Panc1 (cell line): ENCODE measurements at regions not wholly inside any gene's neighbourhood (a gene's known extent, or its start where the extent isn't known, plus 50 kb on each side); places are given as distances from the start of the nearest gene placed in this dataset.

Experiments used
- ATAC-seq: fragments of 200-7000 bp; cut with Tn5 transposase; 2 replicates; pipeline ENCODE4 v1.9.1; 2020; ENCODE audit warnings: mild to moderate bottlenecking, moderate library complexity
- BruUV-seq: library from RNA; stranded (reverse); fragments of 400-500 nt; replicated peaks from 2 replicates; lab custom pipeline; 2021; lab: Mats Ljungman, UMichigan
- CTCF ChIA-PET: fragments of 300-600 bp; sonication (Branson Sonifier 250); formaldehyde crosslinking; loops from one replicate; lab custom pipeline; 2022; ENCODE audit warnings: antibody characterized with exemption; lab: Charles Lee
- POLR2A ChIA-PET: fragments of 300-600 bp; sonication (Branson Sonifier 250); formaldehyde crosslinking; loops from one replicate; lab custom pipeline; 2022; ENCODE audit warnings: antibody characterized with exemption; lab: Charles Lee
- DNase-seq: peaks from one replicate; pipeline ENCODE4 v3.0.0-alpha.2; 2010; ENCODE audit warnings: low read depth, low spot score
- H3K27ac ChIP-seq: 2 replicates; pipeline ENCODE4 v1.5.1; 2011; ENCODE audit warnings: mild to moderate bottlenecking, low read length, inconsistent platforms
- H3K27me3 ChIP-seq: fragments of 200-500 bp; sonication (Bioruptor generic); 2 replicates; pipeline ENCODE4 v1.6.0; 2014; ENCODE audit warnings: low read length, inconsistent platforms; ENCODE audit not compliant: control insufficient read depth, insufficient read depth
- H3K36me3 ChIP-seq: fragments of 200-500 bp; sonication (Bioruptor generic); 2 replicates; pipeline ENCODE4 v1.5.1; 2014; ENCODE audit warnings: inconsistent platforms, mild to moderate bottlenecking, low read length, moderate library complexity; ENCODE audit not compliant: control insufficient read depth, insufficient read depth
- H3K4me1 ChIP-seq: 2 replicates; pipeline ENCODE4 v1.5.1; 2011; ENCODE audit warnings: inconsistent platforms, mild to moderate bottlenecking, low read length, moderate library complexity; ENCODE audit not compliant: control insufficient read depth, insufficient read depth
- H3K4me3 ChIP-seq, 2 experiments: 2 replicates each; pipeline ENCODE4 v1.5.1; 2011 to 2012; ENCODE audit warnings: low read depth in 2 of 2, low read length in 2 of 2, mild to moderate bottlenecking in 2 of 2, inconsistent platforms in 1 of 2, moderate library complexity in 1 of 2
- H3K9me3 ChIP-seq: fragments of 200-500 bp; sonication (Bioruptor generic); 2 replicates; pipeline ENCODE4 v1.5.1; 2014; ENCODE audit warnings: low read depth, mild to moderate bottlenecking, inconsistent platforms, low read length, moderate library complexity; ENCODE audit not compliant: control insufficient read depth, insufficient read depth
- POLR2AphosphoS5 ChIP-seq: IDR thresholded peaks from 2 replicates; pipeline ENCODE4 v1.6.1; 2012; ENCODE audit warnings: mild to moderate bottlenecking, low read depth, low read length, moderate library complexity
- SIN3A ChIP-seq: IDR thresholded peaks from 2 replicates; pipeline ENCODE4 v1.6.1; 2012; ENCODE audit warnings: low read depth, mild to moderate bottlenecking, low read length, moderate library complexity, borderline replicate concordance; ENCODE audit not compliant: insufficient read depth
- TCF7L2 ChIP-seq: IDR thresholded peaks from 2 replicates; pipeline ENCODE4 v1.6.1; 2011; ENCODE audit warnings: mild to moderate bottlenecking, low read depth, low read length, inconsistent platforms
- in situ Hi-C: cut with HindIII; loops from 2 replicates; pipeline ENCODE4 v1.10.0; 2016; ENCODE audit warnings: low sequenced_read_pairs, low pct_unique_long_range_greater_than_20kb
- intact Hi-C: fragments of 100-400 bp; cut with micrococcal nuclease; formaldehyde crosslinking; loops from one replicate; pipeline ENCODE4 v1.10.0; 2022; ENCODE audit not compliant: unreplicated experiment
- TF ChIP-seq, protein P1 (sequence below), 2 experiments: IDR thresholded peaks; 2 replicates each; pipeline ENCODE4 v1.6.1; 2011 to 2012; ENCODE audit warnings: low read depth in 2 of 2, control low read depth in 1 of 2, low read length in 1 of 2, mild to moderate bottlenecking in 1 of 2, moderate library complexity in 1 of 2; ENCODE audit not compliant: insufficient read depth in 1 of 2
- TF ChIP-seq, protein P2 (sequence below): fragments of 450-650 bp; IDR thresholded peaks from 2 replicates; pipeline ENCODE4 v1.5.1; 2017; ENCODE audit warnings: mild to moderate bottlenecking

DNA sequence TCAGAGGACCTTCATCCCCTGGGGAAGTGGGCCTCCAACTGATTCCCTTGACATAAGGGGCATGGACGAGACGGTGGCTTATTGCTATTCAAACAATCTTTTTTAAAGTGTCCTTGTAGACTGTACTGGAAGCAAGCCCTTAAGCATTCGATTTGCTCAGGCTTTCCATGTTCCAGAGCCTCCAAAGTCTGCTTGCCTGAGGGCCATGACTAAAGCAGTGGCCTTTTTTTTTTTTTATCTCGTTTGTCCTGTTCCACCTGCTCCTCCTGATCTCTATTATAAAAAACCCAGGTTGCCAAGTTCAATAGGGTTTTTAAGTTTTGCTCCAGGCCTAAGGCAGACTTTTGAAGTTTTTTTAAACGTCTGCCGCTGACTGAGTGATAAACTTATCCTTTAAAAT, 103.7 kb upstream of the AADAT start:
- H3K36me3 ChIP-seq, result no peaks in the 10 kb centered on the region
- no peaks in the 10 kb centered on the region for H3K4me1 ChIP-seq
- no peak overlapping the region for H3K4me3 ChIP-seq
- in situ Hi-C loops, result no loop called here
- DNase-seq (no peak), ATAC-seq (no peak)
- H3K27ac ChIP-seq, result no peak overlapping the region
- no TSS peak for BruUV-seq
- H3K27me3 ChIP-seq, result no peaks in the 10 kb centered on the region
- H3K9me3 ChIP-seq, result no peaks in the 10 kb centered on the region
- CTCF ChIA-PET, result no interaction called here
- intact Hi-C loops, result no loop called here
- POLR2A ChIA-PET, result no interaction called here
- TF ChIP-seq POLR2AphosphoS5 (no peak), TCF7L2 (no peak), SIN3A (no peak)
- TF ChIP-seq, protein P1, sequence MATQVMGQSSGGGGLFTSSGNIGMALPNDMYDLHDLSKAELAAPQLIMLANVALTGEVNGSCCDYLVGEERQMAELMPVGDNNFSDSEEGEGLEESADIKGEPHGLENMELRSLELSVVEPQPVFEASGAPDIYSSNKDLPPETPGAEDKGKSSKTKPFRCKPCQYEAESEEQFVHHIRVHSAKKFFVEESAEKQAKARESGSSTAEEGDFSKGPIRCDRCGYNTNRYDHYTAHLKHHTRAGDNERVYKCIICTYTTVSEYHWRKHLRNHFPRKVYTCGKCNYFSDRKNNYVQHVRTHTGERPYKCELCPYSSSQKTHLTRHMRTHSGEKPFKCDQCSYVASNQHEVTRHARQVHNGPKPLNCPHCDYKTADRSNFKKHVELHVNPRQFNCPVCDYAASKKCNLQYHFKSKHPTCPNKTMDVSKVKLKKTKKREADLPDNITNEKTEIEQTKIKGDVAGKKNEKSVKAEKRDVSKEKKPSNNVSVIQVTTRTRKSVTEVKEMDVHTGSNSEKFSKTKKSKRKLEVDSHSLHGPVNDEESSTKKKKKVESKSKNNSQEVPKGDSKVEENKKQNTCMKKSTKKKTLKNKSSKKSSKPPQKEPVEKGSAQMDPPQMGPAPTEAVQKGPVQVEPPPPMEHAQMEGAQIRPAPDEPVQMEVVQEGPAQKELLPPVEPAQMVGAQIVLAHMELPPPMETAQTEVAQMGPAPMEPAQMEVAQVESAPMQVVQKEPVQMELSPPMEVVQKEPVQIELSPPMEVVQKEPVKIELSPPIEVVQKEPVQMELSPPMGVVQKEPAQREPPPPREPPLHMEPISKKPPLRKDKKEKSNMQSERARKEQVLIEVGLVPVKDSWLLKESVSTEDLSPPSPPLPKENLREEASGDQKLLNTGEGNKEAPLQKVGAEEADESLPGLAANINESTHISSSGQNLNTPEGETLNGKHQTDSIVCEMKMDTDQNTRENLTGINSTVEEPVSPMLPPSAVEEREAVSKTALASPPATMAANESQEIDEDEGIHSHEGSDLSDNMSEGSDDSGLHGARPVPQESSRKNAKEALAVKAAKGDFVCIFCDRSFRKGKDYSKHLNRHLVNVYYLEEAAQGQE (IDR thresholded peaks at IDR 0.05; ENCODE audit: insufficient read depth in 1 of 2, low read depth in 2 of 2, low read length in 1 of 2), result no peak
- TF ChIP-seq, protein P2, sequence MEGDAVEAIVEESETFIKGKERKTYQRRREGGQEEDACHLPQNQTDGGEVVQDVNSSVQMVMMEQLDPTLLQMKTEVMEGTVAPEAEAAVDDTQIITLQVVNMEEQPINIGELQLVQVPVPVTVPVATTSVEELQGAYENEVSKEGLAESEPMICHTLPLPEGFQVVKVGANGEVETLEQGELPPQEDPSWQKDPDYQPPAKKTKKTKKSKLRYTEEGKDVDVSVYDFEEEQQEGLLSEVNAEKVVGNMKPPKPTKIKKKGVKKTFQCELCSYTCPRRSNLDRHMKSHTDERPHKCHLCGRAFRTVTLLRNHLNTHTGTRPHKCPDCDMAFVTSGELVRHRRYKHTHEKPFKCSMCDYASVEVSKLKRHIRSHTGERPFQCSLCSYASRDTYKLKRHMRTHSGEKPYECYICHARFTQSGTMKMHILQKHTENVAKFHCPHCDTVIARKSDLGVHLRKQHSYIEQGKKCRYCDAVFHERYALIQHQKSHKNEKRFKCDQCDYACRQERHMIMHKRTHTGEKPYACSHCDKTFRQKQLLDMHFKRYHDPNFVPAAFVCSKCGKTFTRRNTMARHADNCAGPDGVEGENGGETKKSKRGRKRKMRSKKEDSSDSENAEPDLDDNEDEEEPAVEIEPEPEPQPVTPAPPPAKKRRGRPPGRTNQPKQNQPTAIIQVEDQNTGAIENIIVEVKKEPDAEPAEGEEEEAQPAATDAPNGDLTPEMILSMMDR, result no peak

DNA sequence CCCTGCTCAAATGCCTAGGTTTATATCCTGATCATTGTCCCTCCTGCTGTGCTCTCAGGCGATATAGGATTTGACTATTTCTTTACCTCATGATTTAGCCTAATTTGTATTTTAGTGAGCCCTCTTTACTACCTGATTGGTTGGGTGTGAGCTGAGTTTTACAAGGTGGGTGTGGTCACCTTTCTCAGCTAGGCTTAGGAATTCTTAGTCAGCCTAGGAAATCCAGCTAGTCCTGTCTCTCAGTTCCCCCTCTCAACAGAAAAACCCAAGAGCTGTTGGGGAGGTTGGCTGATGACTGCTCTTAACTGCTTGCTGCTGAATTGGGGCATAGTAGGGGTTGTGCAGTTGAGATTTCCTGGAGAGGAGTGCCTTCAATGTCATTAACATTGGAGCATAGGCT, 100.5 kb upstream of the AADAT start:
- Histone ChIP-seq H3K9me3 (no peaks in the 10 kb centered on the region), H3K36me3 (no peaks in the 10 kb centered on the region), H3K4me1 (no peaks in the 10 kb centered on the region), H3K4me3 (no peak overlapping the region), H3K27ac (no peak overlapping the region), H3K27me3 (no peaks in the 10 kb centered on the region)
- POLR2A ChIA-PET, result no interaction called here
- TF ChIP-seq, protein P1 (IDR thresholded peaks at IDR 0.05; ENCODE audit: insufficient read depth in 1 of 2, low read depth in 2 of 2, low read length in 1 of 2), result no peak
- no peak for TF ChIP-seq POLR2AphosphoS5
- TF ChIP-seq TCF7L2, result no peak
- TF ChIP-seq SIN3A, result no peak
- TF ChIP-seq, protein P2, result no peak
- CTCF ChIA-PET, result no interaction called here
- DNase-seq (no peak), ATAC-seq (no peak)
- BruUV-seq, result no TSS peak
- in situ Hi-C loops, result no loop called here
- intact Hi-C loops, result no loop called here
